ENCODE measurements at regions not wholly inside any gene's neighbourhood (a gene's known extent, or its start where the extent isn't known, plus 50 kb on each side); places are given as distances from the start of the nearest gene placed in this dataset.

GRCh38 chr12:88985631-88986030 lies 366.7 kb downstream of the DUSP6 start:
- no peak for TF ChIP-seq CTCF (IDR thresholded peaks at IDR 0.05)
- no peak for TF ChIP-seq POLR2A (IDR thresholded peaks at IDR 0.05)
